GM11168 (cell line): ENCODE measurements at regions not wholly inside any gene's neighbourhood (a gene's known extent, or its start where the extent isn't known, plus 50 kb on each side); places are given as distances from the start of the nearest gene placed in this dataset.

Experiments used
- in situ Hi-C: fragments of 300-500 bp; cut with MboI; formaldehyde crosslinking; loops from one replicate; pipeline ENCODE4 v1.12.0; 2022; ENCODE audit warnings: low sequenced_read_pairs; ENCODE audit not compliant: unreplicated experiment

DNA sequence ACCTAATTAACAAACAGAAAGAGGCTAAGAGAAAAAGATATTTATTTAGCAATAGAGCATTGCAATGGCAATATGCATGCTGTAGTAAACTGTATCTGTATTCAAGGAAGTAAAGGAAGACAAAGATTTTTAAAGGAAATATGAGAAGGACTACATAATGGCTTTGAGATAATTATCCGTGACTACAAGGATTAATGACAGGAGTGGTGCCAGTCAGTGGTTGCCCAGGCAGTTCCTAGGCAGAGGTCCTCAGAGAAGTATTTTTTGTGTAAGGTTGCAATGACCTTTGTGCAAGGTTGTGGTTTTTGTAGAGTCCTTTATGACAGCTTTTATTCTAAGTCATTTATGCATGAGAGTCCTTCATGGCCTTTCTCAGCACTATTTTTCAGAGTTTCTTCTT, 711.1 kb upstream of the CHRM3 start:
- in situ Hi-C loops = no loop called here

DNA sequence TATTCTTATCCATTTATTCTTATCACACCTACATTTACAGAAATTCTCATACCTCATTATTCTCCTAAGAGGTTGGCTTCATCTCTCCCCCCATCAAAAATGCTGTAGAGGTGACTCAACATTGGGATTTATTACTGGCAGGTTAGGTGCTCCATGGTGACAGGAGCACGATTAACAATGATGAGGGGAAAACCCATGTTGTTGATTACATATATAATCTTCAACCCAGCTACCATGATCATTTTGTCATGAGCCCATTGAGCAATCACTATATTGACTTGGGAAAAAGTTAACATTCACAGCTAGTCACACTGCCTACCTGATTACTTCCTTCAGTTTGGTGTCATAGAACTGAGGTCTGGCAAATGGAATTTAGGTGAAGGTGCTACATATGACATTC, 712.1 kb upstream of the CHRM3 start:
- in situ Hi-C loops = no loop called here

- in situ Hi-C loops = no loop called here
These were observed 712.8 kb upstream of the CHRM3 start for GRCh38 chr1:238673561-238673960.

- in situ Hi-C loops = no loop called here
These were observed 713.6 kb upstream of the CHRM3 start for GRCh38 chr1:238672806-238673205.

DNA sequence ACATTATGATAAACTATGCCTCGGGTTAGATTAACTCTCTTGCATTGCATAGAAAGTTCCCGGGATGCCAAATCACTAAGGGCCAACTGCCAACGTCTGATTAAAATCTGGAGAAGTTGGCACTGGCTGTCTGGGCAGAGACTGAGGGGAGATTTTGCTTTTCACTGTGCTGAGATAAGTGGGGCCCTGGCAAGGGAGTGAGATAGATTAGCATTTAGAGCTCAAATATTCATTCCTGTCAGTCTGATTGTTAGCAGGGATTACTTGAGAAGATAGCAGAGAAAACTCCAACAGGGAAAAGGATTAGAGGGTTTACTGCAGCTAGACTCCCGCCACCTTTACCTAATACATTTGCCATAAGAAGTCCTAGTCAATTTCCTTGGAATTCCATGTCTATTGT, 714.1 kb upstream of the CHRM3 start:
- in situ Hi-C loops = no loop called here

DNA sequence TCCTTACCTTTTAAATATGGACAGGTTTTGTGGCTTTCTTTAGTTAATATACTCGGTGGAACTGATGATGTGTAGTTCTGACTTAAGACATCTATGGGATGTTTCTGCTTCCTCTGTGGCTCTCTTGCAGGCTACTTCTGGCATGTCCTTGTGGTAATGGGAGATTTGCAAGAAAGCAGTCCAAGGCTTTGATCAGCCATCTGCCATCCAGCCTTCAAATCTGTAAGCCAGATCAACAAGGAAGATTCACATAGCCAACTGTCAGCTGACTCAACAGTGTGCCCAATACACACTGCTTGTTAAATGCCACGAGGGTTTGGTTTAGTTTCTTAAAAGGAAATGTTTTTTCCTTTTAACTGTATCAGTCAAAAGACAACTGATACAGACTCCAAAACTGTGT, 722.2 kb upstream of the CHRM3 start:
- in situ Hi-C loops = no loop called here

GRCh38 chr1:238660849-238661248, 725.5 kb upstream of the CHRM3 start:
- in situ Hi-C loops = no loop called here

GRCh38 chr1:238658763-238659162, 727.6 kb upstream of the CHRM3 start:
- in situ Hi-C loops = no loop called here

GRCh38 chr1:238653693-238654321, 732.6 kb upstream of the CHRM3 start:
- in situ Hi-C loops = no loop called here

DNA sequence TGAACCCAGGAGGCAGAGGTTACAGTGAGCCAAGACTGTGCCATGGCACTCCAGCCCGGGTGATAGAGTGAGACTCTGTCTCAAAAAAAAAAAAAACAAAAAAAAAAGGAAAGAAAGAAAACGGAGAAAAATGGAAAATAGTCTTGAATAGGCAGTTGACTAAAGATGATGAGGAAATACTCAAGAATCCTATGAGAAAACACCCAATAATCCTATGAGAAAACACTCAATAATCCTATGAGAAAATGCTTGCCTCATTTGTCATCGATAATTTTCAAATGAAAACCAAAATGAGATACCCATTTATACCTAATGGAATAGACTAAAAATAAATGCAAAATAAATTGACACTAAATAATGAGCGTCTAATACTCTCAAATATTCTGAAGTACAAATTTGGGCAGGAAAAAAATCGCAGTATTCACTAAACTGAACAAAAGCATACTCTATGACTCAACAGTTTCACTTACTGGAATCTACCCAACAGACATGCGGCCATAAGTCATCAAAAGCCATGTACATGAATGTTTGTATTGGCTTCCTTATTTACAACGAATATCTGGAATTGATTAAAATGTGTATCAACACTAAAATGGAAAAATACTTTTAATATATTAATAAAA, 733.9 kb upstream of the CHRM3 start:
- in situ Hi-C loops = no loop called here

- in situ Hi-C loops = no loop called here
These were observed 737.2 kb upstream of the CHRM3 start for GRCh38 chr1:238649200-238649599.

DNA sequence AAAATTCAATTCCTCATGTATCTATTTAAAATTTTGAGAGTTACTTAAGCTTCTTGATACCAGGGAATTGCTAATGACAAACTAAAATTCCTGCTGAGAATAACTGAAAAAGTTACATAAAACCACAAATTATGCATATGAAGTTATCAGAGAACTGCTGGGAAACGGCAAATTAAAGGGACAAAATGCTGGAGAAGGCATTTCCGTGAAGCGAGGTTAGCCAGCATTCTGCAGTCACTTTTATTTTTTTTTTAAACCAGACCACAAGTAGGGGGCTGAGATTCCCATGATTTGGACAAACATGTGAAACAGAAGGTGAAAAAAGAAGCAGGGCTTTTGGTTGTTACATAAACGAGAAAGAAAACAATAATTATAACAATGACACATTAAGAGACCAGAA, 737.6 kb upstream of the CHRM3 start:
- in situ Hi-C loops = no loop called here

DNA sequence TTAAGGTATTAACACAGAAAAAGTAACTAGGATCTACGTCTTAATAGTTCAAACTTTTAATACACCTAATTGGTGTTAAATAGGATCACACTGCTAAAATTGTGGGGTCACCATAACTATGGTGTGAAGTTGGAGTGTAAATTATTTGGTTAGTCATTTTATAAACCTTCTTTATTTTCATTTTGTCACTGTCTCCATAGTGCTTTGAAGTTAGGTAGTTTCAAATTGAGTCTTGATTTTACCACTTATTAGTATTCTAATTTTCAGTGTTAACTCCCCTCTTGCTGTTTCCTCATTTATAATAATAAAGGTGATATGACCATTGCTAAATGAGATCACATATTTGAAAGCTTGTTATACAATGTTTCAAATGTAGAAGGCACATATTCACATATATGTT, 738.1 kb upstream of the CHRM3 start:
- in situ Hi-C loops = no loop called here

DNA sequence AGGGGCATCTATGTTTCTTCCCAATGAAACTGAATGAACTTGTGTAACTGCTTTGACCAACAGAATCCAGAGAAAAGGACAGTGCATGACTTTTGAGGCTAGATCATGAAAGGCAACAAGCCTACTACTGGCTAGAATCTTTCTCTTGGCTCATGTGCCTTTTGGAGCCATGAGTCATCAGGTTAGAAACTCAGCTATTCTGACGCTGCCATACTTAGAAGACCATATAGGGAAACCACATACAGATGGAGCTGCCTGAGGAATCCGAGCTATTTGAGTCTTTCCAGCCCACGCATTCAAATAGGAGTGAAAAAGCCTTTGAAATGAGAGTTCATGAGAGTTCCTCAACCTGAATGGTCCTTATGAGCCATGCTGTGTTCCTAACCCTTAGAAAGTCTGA, 738.5 kb upstream of the CHRM3 start:
- in situ Hi-C loops = no loop called here

- in situ Hi-C loops = no loop called here
These were observed 744.1 kb upstream of the CHRM3 start for GRCh38 chr1:238642231-238642630.

- in situ Hi-C loops = no loop called here
These were observed 746.5 kb upstream of the CHRM3 start for GRCh38 chr1:238639861-238640260.

DNA sequence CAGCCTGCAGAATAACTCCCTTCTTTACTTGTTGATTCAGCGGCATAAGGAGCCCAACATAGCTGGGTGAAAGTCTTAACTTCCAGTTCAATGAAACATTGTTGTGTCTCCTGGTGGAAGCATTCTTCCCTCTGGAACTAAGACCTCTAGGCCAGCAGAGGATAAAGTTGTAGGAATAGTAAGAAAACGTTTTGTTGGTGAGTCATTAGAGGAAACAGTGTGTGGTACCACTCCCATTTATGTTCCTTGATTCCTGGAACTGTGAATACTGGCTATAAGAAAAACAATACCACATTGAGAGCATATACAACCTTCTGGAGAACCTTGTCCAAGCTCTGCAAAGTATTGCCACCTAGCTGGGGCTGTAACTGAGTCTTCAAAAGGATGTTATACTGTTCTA, 737.4 kb upstream of the ZP4 start:
- in situ Hi-C loops = no loop called here

DNA sequence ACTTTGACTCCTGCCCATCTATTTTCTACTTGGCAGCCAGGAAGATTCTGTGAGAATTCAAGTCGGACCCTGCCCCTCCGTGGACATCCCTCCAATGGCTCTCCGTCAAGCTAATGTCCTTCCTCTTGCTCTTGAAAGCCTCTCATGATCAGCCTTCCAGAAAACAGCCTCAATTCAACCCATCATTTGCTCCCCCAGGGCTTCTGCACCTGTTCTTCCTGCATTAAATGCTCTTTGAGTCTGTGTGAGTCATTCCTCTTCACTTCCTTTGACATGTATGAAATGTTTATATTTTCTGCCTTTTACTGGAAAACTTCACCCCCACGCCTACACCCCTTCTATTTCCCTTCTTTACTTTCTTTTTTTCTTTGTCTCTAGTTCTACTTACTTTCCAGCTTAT, 734.1 kb upstream of the ZP4 start:
- in situ Hi-C loops = no loop called here

DNA sequence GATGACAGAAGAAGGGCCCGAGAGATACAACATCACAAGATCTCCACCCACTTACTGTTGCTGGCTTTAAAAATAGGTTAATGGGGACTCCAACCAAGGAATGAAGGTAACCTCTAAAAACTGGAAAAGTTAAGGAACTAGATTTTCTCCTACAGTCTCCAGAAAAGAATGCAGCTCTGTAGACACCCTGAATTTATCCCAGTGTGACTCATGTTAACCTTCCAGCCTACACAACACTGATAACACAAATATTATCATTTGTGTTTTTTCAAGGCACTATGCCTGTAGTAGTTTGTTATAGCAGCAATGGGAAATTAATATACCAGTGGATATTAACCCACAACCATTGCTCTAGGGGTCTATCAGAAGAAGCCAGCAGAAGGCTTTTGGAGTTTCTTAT, 730.7 kb upstream of the ZP4 start:
- in situ Hi-C loops = no loop called here

DNA sequence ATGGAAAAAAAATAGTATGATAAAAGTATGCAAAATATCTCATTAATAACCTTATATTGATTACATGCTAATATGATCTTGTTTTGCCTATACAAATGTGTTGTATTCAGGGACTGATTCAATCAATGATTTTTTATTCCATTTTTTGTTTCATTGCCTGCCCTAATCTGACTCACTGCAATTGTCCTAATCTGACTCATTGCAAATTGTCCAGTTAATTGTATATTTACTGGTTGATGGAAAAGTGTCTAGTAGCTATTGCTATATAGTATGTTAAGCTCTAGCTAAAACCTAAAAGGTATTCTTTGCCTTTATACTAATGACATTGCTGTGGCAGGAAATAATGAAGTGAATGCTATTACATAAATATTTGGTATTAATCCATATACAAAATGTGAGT, 728.9 kb upstream of the ZP4 start:
- in situ Hi-C loops = no loop called here

GRCh38 chr1:238611406-238611805, 720.7 kb upstream of the ZP4 start:
- in situ Hi-C loops = no loop called here

- in situ Hi-C loops = no loop called here
These were observed 717.4 kb upstream of the ZP4 start for GRCh38 chr1:238608144-238608543.
